CD4-positive, alpha-beta T cell (primary cell): ENCODE measurements at regions not wholly inside any gene's neighbourhood (a gene's known extent, or its start where the extent isn't known, plus 50 kb on each side); places are given as distances from the start of the nearest gene placed in this dataset.

ENCODE experiments used
- ATAC-seq: fragments of 200-7000 bp; cut with Tn5 transposase; one replicate; pipeline ENCODE4 v1.10.0; 2022; ENCODE audit warnings: mild to moderate bottlenecking; ENCODE audit not compliant: poor library complexity
- CTCF ChIA-PET: fragments of 350-600 bp; sonication (Branson Sonifier 250); formaldehyde crosslinking; loops from one replicate; lab custom pipeline; 2021; ENCODE audit warnings: antibody characterized with exemption, inconsistent platforms; lab: Charles Lee
- POLR2A ChIA-PET: fragments of 350-600 bp; sonication (Branson Sonifier 250); formaldehyde crosslinking; loops from one replicate; lab custom pipeline; 2021; ENCODE audit warnings: antibody characterized with exemption, inconsistent platforms; lab: Charles Lee
- DNase-seq, 14 experiments: peaks; one replicate each; pipeline ENCODE4 v3.0.0-alpha.2; 2013 to 2020; ENCODE audit warnings: mixed read lengths in 2 of 14
- H3K27ac ChIP-seq, 2 donors: one replicate each; pipeline versions ENCODE4 v1.5.1 to v1.7.0; 2013; ENCODE audit warnings: low read length in 2 of 2, low read depth in 1 of 2, mild to moderate bottlenecking in 1 of 2
- H3K27me3 ChIP-seq, 2 experiments: 1 replicate in 1 of 2; 2 replicates in 1 of 2; pipeline versions ENCODE4 v1.6.1 to v1.7.0; 2013; ENCODE audit warnings: low read length in 2 of 2, control low read depth in 1 of 2, mild to moderate bottlenecking in 1 of 2, moderate library complexity in 1 of 2; ENCODE audit not compliant: insufficient read depth in 2 of 2, control insufficient read depth in 1 of 2
- H3K36me3 ChIP-seq: one replicate; pipeline ENCODE4 v1.6.1; 2013; ENCODE audit warnings: low read length, control low read depth; ENCODE audit not compliant: insufficient read depth
- H3K4me1 ChIP-seq: one replicate; pipeline ENCODE4 v1.6.1; 2013; ENCODE audit warnings: low read length, control low read depth; ENCODE audit not compliant: insufficient read depth
- H3K4me3 ChIP-seq: one replicate; pipeline ENCODE4 v1.5.1; 2013; ENCODE audit warnings: mild to moderate bottlenecking, low read length, moderate library complexity
- H3K9me3 ChIP-seq, 2 experiments: 1 replicate in 1 of 2; 2 replicates in 1 of 2; pipeline versions ENCODE4 v1.6.1 to v1.7.0; 2013; ENCODE audit warnings: low read length in 2 of 2, mild to moderate bottlenecking in 2 of 2, control low read depth in 1 of 2, moderate library complexity in 1 of 2; ENCODE audit not compliant: control insufficient read depth in 1 of 2, insufficient read depth in 1 of 2
- H3K27ac Mint-ChIP-seq: one replicate; pipeline ENCODE4 v1.8.0; 2020; ENCODE audit warnings: mixed read lengths
- H3K27me3 Mint-ChIP-seq: one replicate; pipeline ENCODE4 v1.8.0; 2021; ENCODE audit warnings: mixed read lengths
- H3K36me3 Mint-ChIP-seq: one replicate; pipeline ENCODE4 v1.8.0; 2021; ENCODE audit warnings: low read depth, mixed read lengths
- H3K4me1 Mint-ChIP-seq: one replicate; pipeline ENCODE4 v1.8.0; 2021; ENCODE audit warnings: low read depth, mixed read lengths
- H3K4me3 Mint-ChIP-seq: one replicate; pipeline ENCODE4 v1.8.0; 2020; ENCODE audit warnings: mild to moderate bottlenecking, mixed read lengths
- H3K9me3 Mint-ChIP-seq: one replicate; pipeline ENCODE4 v1.8.0; 2020; ENCODE audit warnings: mixed read lengths
- intact Hi-C, 2 experiments: fragments of 100-400 bp; cut with DNase I in 1 of 2; cut with micrococcal nuclease in 1 of 2; formaldehyde crosslinking; loops; one replicate each; pipeline versions ENCODE4 v1.15.1 to v1.9.0; 2023 to 2025; cut with DNase I, micrococcal nuclease
- TF ChIP-seq, protein P1 (sequence below): fragments of 200-600 bp; IDR thresholded peaks from one replicate; pipeline ENCODE4 v1.8.0; 2022; ENCODE audit warnings: antibody characterized with exemption, mild to moderate bottlenecking

DNA sequence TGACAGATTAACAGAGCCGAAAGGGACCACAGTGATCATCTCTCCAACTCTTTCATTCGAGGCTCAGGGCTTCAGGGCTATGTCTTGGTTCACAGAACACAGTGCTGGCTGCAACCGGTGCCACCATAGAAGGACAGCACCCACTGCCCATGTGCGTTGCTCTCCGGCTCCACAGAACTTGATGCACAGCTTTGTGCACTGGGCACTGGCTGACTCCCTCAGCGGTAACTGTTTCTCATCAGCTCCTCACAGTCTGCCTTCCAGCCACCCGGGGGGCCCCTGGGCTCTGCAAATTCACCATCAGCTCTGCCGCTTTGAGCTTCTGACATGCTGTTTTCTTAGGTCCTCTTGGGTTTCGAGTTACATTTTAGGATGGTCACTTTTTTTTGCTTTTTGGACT is 124.3 kb upstream of the RAB12 start:
- no peaks in the 10 kb centered on the region for H3K36me3 ChIP-seq
- ATAC-seq (no peak), DNase-seq (no peak)
- no peaks in the 10 kb centered on the region for H3K4me1 ChIP-seq
- intact Hi-C loops, result no loop called here
- no peak overlapping the region for H3K27ac ChIP-seq
- H3K9me3 ChIP-seq, result no peaks in the 10 kb centered on the region
- Mint-ChIP-seq H3K27ac (no peak overlapping the region), H3K36me3 (no peaks in the 10 kb centered on the region), H3K4me1 (no peaks in the 10 kb centered on the region), H3K27me3 (peaks cover 25% of the 10 kb centered on the region), H3K4me3 (no peak overlapping the region), H3K9me3 (no peaks in the 10 kb centered on the region)
- H3K27me3 ChIP-seq, result peaks cover 0 to 6% of the 10 kb centered on the region in 2 experiments
- POLR2A ChIA-PET, result interaction anchor here (0.6 kb wide), 1 partner anchor 12 kb away, joined by 3 read pairs; no protein-coding TSS in a partner anchor
- CTCF ChIA-PET, result no interaction called here
- H3K4me3 ChIP-seq, result no peak overlapping the region
- TF ChIP-seq, protein P1, sequence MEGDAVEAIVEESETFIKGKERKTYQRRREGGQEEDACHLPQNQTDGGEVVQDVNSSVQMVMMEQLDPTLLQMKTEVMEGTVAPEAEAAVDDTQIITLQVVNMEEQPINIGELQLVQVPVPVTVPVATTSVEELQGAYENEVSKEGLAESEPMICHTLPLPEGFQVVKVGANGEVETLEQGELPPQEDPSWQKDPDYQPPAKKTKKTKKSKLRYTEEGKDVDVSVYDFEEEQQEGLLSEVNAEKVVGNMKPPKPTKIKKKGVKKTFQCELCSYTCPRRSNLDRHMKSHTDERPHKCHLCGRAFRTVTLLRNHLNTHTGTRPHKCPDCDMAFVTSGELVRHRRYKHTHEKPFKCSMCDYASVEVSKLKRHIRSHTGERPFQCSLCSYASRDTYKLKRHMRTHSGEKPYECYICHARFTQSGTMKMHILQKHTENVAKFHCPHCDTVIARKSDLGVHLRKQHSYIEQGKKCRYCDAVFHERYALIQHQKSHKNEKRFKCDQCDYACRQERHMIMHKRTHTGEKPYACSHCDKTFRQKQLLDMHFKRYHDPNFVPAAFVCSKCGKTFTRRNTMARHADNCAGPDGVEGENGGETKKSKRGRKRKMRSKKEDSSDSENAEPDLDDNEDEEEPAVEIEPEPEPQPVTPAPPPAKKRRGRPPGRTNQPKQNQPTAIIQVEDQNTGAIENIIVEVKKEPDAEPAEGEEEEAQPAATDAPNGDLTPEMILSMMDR, result no peak

DNA sequence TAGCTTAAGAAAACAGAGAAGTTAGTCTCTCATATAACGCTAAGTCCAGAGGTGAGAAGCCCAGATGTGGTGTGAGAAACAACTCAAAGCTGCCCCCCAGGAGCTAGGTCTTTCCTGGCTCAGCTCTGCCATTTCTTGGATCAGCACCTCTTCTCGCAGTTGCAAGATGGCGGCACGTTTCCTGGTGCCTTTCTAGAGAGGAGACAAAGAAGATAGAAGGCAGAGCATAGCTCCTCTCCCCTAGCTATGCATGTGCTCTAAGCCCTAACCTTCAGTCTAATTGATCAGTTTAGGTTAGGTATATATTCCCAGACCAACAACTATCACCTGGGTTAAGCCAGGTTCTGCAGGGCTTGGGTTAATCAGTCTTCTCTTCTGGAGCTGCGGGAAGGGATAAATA is 119.5 kb upstream of the RAB12 start:
- no peak for DNase-seq
- H3K27ac ChIP-seq, result no peak overlapping the region

DNA sequence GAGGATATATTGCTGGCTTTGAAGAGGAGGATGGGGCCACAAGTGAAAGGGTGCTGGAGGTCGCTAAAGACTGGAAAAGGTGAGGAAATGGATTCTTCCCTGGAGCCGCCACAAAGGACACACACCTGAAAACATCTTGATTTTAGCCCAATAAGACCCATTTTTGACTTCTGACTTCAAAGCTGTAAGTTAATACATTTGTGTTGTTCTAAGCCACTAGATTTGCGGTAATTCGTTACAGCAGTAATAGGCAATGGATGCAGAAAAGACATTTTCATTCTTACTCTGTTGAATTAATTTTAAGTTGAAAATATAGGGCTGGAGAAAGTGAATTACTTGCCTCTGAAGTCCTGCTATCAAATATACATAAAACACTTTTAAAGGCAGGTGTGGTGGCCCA is 117.7 kb upstream of the RAB12 start:
- no peak overlapping the region for H3K27ac Mint-ChIP-seq
- H3K4me1 Mint-ChIP-seq, result no peaks in the 10 kb centered on the region
- no peak overlapping the region for H3K4me3 Mint-ChIP-seq
- no peaks in the 10 kb centered on the region for H3K36me3 Mint-ChIP-seq
- peaks cover 0 to 3% of the 10 kb centered on the region in 2 experiments for H3K9me3 ChIP-seq
- no peak overlapping the region for H3K4me3 ChIP-seq
- no peaks in the 10 kb centered on the region for H3K9me3 Mint-ChIP-seq
- intact Hi-C loops, result no loop called here
- TF ChIP-seq, protein P1, result no peak
- no peaks in the 10 kb centered on the region for H3K36me3 ChIP-seq
- no peaks in the 10 kb centered on the region for H3K27me3 ChIP-seq
- H3K27ac ChIP-seq, result no peak overlapping the region
- no peak for DNase-seq
- POLR2A ChIA-PET, result no interaction called here
- no peaks in the 10 kb centered on the region for H3K4me1 ChIP-seq
- H3K27me3 Mint-ChIP-seq, result peaks cover 18% of the 10 kb centered on the region
- CTCF ChIA-PET, result no interaction called here
- ATAC-seq, result no peak

More for the DNA sequence above, 119.5 kb upstream of the RAB12 start:
- POLR2A ChIA-PET, result no interaction called here
- Mint-ChIP-seq H3K4me3 (no peak overlapping the region), H3K27ac (no peak overlapping the region), H3K27me3 (peaks cover 25% of the 10 kb centered on the region), H3K4me1 (no peaks in the 10 kb centered on the region), H3K9me3 (no peaks in the 10 kb centered on the region), H3K36me3 (no peaks in the 10 kb centered on the region)
- CTCF ChIA-PET, result no interaction called here
- H3K4me1 ChIP-seq, result no peaks in the 10 kb centered on the region
- no peaks in the 10 kb centered on the region for H3K9me3 ChIP-seq
- peaks cover 0 to 4% of the 10 kb centered on the region in 2 experiments for H3K27me3 ChIP-seq
- no peak overlapping the region for H3K4me3 ChIP-seq
- TF ChIP-seq, protein P1, result no peak
- intact Hi-C loops, result no loop called here
- no peaks in the 10 kb centered on the region for H3K36me3 ChIP-seq
- ATAC-seq, result no peak
